HEK293 (cell line): ENCODE measurements at regions not wholly inside any gene's neighbourhood (a gene's known extent, or its start where the extent isn't known, plus 50 kb on each side); places are given as distances from the start of the nearest gene placed in this dataset.

Experiments
- CTCF ChIA-PET: fragments of 350-600 bp; formaldehyde crosslinking; extraction: SDS; loops from one replicate; lab custom pipeline; 2021; ENCODE audit warnings: antibody characterized with exemption; lab: Yijun Ruan, JAX
- POLR2A ChIA-PET: fragments of 300-600 bp; formaldehyde crosslinking; extraction: SDS; loops from one replicate; lab custom pipeline; 2020; ENCODE audit warnings: antibody characterized with exemption, inconsistent platforms; lab: Yijun Ruan, JAX
- H3K27ac ChIP-seq: fragments of 200-500 bp; sonication (Bioruptor generic); 2 replicates; pipeline ENCODE4 v1.5.1; 2014; ENCODE audit warnings: low read depth, low read length, control low read depth, inconsistent platforms; ENCODE audit errors: extremely low read depth
- H3K36me3 ChIP-seq, 2 experiments: fragments of 200-500 bp in 1 of 2; sonication (Bioruptor generic) in 1 of 2; 1 replicate in 1 of 2; 2 replicates in 1 of 2; pipeline ENCODE4 v1.5.1; 2014 to 2017; ENCODE audit warnings: inconsistent platforms in 2 of 2, low read length in 2 of 2; ENCODE audit not compliant: control insufficient read depth in 2 of 2, insufficient read depth in 1 of 2
- H3K4me1 ChIP-seq: fragments of 200-500 bp; sonication (Bioruptor generic); 2 replicates; pipeline ENCODE4 v1.5.1; 2014; ENCODE audit warnings: mild to moderate bottlenecking, low read length, inconsistent platforms; ENCODE audit not compliant: control insufficient read depth, insufficient read depth
- H3K4me3 ChIP-seq: 2 replicates; pipeline ENCODE4 v1.5.1; 2011; ENCODE audit warnings: low read depth, mild to moderate bottlenecking, control low read depth, low read length, moderate library complexity
- H3K9me3 ChIP-seq: fragments of 200-500 bp; sonication (Bioruptor generic); 2 replicates; pipeline ENCODE4 v1.5.1; 2014; ENCODE audit warnings: low read depth, low read length, inconsistent platforms; ENCODE audit not compliant: control insufficient read depth, insufficient read depth
- GFI1B ChIP-seq: fragments of 450-650 bp; formaldehyde crosslinking; IDR thresholded peaks from 2 replicates; pipeline ENCODE4 v1.5.1; 2016; ENCODE audit warnings: missing biosample characterization, missing genetic modification characterization
- MEIS1 ChIP-seq: sonication (generic); formaldehyde crosslinking; IDR thresholded peaks from 2 replicates; pipeline ENCODE4 v1.8.1; 2022; ENCODE audit warnings: missing genetic modification reagents, mild to moderate bottlenecking, borderline replicate concordance
- OVOL3 ChIP-seq: fragments of 450-650 bp; formaldehyde crosslinking; IDR thresholded peaks from 2 replicates; pipeline ENCODE4 v1.5.1; 2016; ENCODE audit warnings: missing biosample characterization, missing genetic modification characterization
- RBAK ChIP-seq: fragments of 450-650 bp; formaldehyde crosslinking; IDR thresholded peaks from 2 replicates; pipeline ENCODE4 v1.5.1; 2016; ENCODE audit warnings: missing biosample characterization, missing genetic modification characterization
- WT1 ChIP-seq: fragments of 450-650 bp; formaldehyde crosslinking; IDR thresholded peaks from 2 replicates; pipeline ENCODE4 v1.5.1; 2016; ENCODE audit warnings: missing biosample characterization, missing genetic modification characterization
- YY1 ChIP-seq: fragments of 450-650 bp; formaldehyde crosslinking; IDR thresholded peaks from 2 replicates; pipeline ENCODE4 v1.5.1; 2018; ENCODE audit warnings: missing biosample characterization, missing genetic modification characterization
- ZFHX2 ChIP-seq: fragments of 450-650 bp; formaldehyde crosslinking; conservative IDR thresholded peaks from 2 replicates; pipeline ENCODE4 v1.5.1; 2016; ENCODE audit warnings: missing biosample characterization, missing genetic modification characterization
- ZFP41 ChIP-seq: fragments of 450-650 bp; formaldehyde crosslinking; IDR thresholded peaks from 2 replicates; pipeline ENCODE4 v1.5.1; 2016; ENCODE audit warnings: missing biosample characterization, missing genetic modification characterization, borderline replicate concordance
- ZNF221 ChIP-seq: fragments of 450-650 bp; formaldehyde crosslinking; IDR thresholded peaks from 2 replicates; pipeline ENCODE4 v1.5.1; 2017; ENCODE audit warnings: missing biosample characterization, missing genetic modification characterization, borderline replicate concordance
- ZNF239 ChIP-seq: fragments of 450-650 bp; formaldehyde crosslinking; IDR thresholded peaks from 2 replicates; pipeline ENCODE4 v1.5.1; 2016; ENCODE audit warnings: missing biosample characterization, missing genetic modification characterization
- ZNF302 ChIP-seq: fragments of 450-650 bp; formaldehyde crosslinking; IDR thresholded peaks from 2 replicates; pipeline ENCODE4 v1.5.1; 2016; ENCODE audit warnings: missing biosample characterization, missing genetic modification characterization, low read depth
- ZNF654 ChIP-seq: fragments of 450-650 bp; formaldehyde crosslinking; IDR thresholded peaks from 2 replicates; pipeline ENCODE4 v1.5.1; 2016; ENCODE audit warnings: low read depth, missing biosample characterization, missing genetic modification characterization
- ZNF792 ChIP-seq: fragments of 450-650 bp; formaldehyde crosslinking; IDR thresholded peaks from 2 replicates; pipeline ENCODE4 v1.5.1; 2016; ENCODE audit warnings: missing biosample characterization, missing genetic modification characterization
- TF ChIP-seq, protein P1 (sequence below): fragments of 450-650 bp; formaldehyde crosslinking; IDR thresholded peaks from 2 replicates; pipeline ENCODE4 v1.5.1; 2016; ENCODE audit warnings: missing biosample characterization, missing genetic modification characterization
- TF ChIP-seq, protein P2 (sequence below): fragments of 450-650 bp; formaldehyde crosslinking; conservative IDR thresholded peaks from 2 replicates; pipeline ENCODE4 v1.5.1; 2016; ENCODE audit warnings: low read depth, missing biosample characterization, missing genetic modification characterization
- TF ChIP-seq, protein P3 (sequence below): fragments of 450-650 bp; formaldehyde crosslinking; IDR thresholded peaks from 2 replicates; pipeline ENCODE4 v1.5.1; 2016; ENCODE audit warnings: missing biosample characterization, missing genetic modification characterization, borderline replicate concordance
- TF ChIP-seq, protein P4 (sequence below): fragments of 450-650 bp; formaldehyde crosslinking; IDR thresholded peaks from 2 replicates; pipeline ENCODE4 v1.5.1; 2016; ENCODE audit warnings: missing biosample characterization, missing genetic modification characterization
- TF ChIP-seq, protein P5 (sequence below): fragments of 450-650 bp; formaldehyde crosslinking; IDR thresholded peaks from 2 replicates; pipeline ENCODE4 v1.5.1; 2016; ENCODE audit warnings: missing biosample characterization, missing genetic modification characterization
- TF ChIP-seq, protein P6 (sequence below): fragments of 450-650 bp; formaldehyde crosslinking; optimal IDR thresholded peaks from 2 replicates; pipeline ENCODE3; 2016; ENCODE audit warnings: missing biosample characterization, mild to moderate bottlenecking, missing genetic modification characterization

DNA sequence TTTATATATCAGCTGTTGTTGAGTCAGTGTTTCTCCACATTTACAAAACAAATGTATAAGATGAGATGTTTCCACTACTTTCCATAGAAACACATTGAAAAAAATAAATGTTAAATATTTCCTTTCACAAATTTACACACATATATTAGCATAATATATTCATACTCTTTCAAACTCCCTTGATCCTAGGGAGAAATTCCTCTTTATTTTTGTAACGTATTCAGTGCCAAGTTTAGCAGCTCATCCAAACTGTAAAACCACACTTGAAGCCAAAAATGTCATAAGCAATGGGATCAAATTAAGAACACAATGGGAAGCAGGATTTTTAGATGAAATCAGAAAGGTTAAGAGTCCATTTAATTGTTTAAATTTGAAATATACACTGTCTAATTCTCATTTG, 381.1 kb upstream of the MAD2L1 start:
- Histone ChIP-seq H3K4me1 (no peaks in the 10 kb centered on the region), H3K9me3 (no peaks in the 10 kb centered on the region), H3K36me3 (no peaks in the 10 kb centered on the region), H3K27ac (no peak overlapping the region), H3K4me3 (no peak overlapping the region)
- ChIA-PET POLR2A (no interaction called here), CTCF (no interaction called here)
- TF ChIP-seq ZFP41 (tag by site-specific recombination) = no peak
- no peak for TF ChIP-seq ZNF302
- TF ChIP-seq, protein P1, sequence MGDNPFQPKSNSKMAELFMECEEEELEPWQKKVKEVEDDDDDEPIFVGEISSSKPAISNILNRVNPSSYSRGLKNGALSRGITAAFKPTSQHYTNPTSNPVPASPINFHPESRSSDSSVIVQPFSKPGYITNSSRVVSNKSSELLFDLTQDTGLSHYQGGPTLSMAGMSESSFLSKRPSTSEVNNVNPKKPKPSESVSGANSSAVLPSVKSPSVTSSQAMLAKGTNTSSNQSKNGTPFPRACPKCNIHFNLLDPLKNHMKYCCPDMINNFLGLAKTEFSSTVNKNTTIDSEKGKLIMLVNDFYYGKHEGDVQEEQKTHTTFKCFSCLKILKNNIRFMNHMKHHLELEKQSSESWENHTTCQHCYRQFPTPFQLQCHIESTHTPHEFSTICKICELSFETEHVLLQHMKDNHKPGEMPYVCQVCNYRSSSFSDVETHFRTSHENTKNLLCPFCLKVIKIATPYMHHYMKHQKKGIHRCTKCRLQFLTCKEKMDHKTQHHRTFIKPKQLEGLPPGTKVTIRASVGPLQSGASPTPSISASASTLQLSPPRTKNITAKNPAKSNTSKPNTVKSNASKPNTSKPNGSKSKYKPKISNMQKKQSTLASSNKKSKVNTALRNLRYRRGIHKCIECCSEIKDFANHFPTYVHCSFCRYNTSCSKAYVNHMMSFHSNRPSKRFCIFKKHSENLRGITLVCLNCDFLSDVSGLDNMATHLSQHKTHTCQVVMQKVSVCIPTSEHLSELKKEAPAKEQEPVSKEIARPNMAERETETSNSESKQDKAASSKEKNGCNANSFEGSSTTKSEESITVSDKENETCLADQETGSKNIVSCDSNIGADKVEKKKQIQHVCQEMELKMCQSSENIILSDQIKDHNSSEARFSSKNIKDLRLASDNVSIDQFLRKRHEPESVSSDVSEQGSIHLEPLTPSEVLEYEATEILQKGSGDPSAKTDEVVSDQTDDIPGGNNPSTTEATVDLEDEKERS (tag by site-specific recombination) = no peak
- TF ChIP-seq ZFHX2 (tag by site-specific recombination) = no peak
- TF ChIP-seq, protein P2, sequence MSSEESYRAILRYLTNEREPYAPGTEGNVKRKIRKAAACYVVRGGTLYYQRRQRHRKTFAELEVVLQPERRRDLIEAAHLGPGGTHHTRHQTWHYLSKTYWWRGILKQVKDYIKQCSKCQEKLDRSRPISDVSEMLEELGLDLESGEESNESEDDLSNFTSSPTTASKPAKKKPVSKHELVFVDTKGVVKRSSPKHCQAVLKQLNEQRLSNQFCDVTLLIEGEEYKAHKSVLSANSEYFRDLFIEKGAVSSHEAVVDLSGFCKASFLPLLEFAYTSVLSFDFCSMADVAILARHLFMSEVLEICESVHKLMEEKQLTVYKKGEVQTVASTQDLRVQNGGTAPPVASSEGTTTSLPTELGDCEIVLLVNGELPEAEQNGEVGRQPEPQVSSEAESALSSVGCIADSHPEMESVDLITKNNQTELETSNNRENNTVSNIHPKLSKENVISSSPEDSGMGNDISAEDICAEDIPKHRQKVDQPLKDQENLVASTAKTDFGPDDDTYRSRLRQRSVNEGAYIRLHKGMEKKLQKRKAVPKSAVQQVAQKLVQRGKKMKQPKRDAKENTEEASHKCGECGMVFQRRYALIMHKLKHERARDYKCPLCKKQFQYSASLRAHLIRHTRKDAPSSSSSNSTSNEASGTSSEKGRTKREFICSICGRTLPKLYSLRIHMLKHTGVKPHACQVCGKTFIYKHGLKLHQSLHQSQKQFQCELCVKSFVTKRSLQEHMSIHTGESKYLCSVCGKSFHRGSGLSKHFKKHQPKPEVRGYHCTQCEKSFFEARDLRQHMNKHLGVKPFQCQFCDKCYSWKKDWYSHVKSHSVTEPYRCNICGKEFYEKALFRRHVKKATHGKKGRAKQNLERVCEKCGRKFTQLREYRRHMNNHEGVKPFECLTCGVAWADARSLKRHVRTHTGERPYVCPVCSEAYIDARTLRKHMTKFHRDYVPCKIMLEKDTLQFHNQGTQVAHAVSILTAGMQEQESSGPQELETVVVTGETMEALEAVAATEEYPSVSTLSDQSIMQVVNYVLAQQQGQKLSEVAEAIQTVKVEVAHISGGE (tag by site-specific recombination) = no peak
- no peak for TF ChIP-seq RBAK (tag by site-specific recombination)
- no peak for TF ChIP-seq ZNF654 (tag by site-specific recombination)
- TF ChIP-seq, protein P3, sequence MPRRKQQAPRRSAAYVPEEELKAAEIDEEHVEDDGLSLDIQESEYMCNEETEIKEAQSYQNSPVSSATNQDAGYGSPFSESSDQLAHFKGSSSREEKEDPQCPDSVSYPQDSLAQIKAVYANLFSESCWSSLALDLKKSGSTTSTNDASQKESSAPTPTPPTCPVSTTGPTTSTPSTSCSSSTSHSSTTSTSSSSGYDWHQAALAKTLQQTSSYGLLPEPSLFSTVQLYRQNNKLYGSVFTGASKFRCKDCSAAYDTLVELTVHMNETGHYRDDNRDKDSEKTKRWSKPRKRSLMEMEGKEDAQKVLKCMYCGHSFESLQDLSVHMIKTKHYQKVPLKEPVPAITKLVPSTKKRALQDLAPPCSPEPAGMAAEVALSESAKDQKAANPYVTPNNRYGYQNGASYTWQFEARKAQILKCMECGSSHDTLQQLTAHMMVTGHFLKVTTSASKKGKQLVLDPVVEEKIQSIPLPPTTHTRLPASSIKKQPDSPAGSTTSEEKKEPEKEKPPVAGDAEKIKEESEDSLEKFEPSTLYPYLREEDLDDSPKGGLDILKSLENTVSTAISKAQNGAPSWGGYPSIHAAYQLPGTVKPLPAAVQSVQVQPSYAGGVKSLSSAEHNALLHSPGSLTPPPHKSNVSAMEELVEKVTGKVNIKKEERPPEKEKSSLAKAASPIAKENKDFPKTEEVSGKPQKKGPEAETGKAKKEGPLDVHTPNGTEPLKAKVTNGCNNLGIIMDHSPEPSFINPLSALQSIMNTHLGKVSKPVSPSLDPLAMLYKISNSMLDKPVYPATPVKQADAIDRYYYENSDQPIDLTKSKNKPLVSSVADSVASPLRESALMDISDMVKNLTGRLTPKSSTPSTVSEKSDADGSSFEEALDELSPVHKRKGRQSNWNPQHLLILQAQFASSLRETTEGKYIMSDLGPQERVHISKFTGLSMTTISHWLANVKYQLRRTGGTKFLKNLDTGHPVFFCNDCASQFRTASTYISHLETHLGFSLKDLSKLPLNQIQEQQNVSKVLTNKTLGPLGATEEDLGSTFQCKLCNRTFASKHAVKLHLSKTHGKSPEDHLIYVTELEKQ (tag by site-specific recombination) = no peak

DNA sequence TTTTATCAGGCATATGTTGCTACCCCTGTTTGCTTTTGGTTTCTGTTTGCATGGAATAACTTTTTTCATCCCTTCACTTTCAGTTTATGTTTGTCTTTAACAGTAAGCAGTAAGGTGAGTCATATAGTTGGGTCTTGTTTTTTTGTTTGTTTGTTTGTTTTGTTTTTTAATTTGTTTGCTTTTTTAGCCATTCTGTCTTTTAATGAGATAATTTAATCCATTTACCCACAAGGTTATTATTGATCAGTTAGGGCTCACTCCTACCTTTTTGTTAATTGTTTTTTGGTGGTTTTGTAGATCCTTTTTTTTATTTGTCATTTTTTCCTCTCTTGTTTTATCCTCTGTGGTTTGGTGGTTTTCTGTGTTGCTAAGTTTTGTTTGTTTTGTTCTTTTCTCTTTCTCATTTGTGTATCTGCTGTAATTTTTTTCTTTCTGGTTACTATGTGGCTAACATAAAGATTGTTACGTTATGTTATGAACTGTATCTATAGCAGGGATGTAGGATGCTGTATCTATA, 379.5 kb upstream of the MAD2L1 start:
- ChIA-PET CTCF (no interaction called here), POLR2A (no interaction called here)
- Histone ChIP-seq H3K9me3 (no peaks in the 10 kb centered on the region), H3K27ac (no peak overlapping the region), H3K4me3 (no peak overlapping the region), H3K4me1 (no peaks in the 10 kb centered on the region), H3K36me3 (no peaks in the 10 kb centered on the region)
- TF ChIP-seq, protein P4, sequence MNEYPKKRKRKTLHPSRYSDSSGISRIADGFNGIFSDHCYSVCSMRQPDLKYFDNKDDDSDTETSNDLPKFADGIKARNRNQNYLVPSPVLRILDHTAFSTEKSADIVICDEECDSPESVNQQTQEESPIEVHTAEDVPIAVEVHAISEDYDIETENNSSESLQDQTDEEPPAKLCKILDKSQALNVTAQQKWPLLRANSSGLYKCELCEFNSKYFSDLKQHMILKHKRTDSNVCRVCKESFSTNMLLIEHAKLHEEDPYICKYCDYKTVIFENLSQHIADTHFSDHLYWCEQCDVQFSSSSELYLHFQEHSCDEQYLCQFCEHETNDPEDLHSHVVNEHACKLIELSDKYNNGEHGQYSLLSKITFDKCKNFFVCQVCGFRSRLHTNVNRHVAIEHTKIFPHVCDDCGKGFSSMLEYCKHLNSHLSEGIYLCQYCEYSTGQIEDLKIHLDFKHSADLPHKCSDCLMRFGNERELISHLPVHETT = no peak
- TF ChIP-seq OVOL3 (tag by site-specific recombination) = no peak
- TF ChIP-seq, protein P5, sequence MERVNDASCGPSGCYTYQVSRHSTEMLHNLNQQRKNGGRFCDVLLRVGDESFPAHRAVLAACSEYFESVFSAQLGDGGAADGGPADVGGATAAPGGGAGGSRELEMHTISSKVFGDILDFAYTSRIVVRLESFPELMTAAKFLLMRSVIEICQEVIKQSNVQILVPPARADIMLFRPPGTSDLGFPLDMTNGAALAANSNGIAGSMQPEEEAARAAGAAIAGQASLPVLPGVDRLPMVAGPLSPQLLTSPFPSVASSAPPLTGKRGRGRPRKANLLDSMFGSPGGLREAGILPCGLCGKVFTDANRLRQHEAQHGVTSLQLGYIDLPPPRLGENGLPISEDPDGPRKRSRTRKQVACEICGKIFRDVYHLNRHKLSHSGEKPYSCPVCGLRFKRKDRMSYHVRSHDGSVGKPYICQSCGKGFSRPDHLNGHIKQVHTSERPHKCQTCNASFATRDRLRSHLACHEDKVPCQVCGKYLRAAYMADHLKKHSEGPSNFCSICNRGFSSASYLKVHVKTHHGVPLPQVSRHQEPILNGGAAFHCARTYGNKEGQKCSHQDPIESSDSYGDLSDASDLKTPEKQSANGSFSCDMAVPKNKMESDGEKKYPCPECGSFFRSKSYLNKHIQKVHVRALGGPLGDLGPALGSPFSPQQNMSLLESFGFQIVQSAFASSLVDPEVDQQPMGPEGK = no peak
- no peak for TF ChIP-seq MEIS1 (CRISPR knock-in tag)
- no peak for TF ChIP-seq ZNF239 (tag by site-specific recombination)
- TF ChIP-seq ZNF221 = no peak
- TF ChIP-seq YY1 = no peak
- no peak for TF ChIP-seq GFI1B
- TF ChIP-seq ZNF792 (tag by site-specific recombination) = no peak
- TF ChIP-seq, protein P6, sequence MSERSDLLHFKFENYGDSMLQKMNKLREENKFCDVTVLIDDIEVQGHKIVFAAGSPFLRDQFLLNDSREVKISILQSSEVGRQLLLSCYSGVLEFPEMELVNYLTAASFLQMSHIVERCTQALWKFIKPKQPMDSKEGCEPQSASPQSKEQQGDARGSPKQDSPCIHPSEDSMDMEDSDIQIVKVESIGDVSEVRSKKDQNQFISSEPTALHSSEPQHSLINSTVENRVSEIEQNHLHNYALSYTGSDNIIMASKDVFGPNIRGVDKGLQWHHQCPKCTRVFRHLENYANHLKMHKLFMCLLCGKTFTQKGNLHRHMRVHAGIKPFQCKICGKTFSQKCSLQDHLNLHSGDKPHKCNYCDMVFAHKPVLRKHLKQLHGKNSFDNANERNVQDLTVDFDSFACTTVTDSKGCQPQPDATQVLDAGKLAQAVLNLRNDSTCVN (tag by site-specific recombination) = no peak
- no peak for TF ChIP-seq WT1
